ENCODE measurements at regions not wholly inside any gene's neighbourhood (a gene's known extent, or its start where the extent isn't known, plus 50 kb on each side); places are given as distances from the start of the nearest gene placed in this dataset.

DNA sequence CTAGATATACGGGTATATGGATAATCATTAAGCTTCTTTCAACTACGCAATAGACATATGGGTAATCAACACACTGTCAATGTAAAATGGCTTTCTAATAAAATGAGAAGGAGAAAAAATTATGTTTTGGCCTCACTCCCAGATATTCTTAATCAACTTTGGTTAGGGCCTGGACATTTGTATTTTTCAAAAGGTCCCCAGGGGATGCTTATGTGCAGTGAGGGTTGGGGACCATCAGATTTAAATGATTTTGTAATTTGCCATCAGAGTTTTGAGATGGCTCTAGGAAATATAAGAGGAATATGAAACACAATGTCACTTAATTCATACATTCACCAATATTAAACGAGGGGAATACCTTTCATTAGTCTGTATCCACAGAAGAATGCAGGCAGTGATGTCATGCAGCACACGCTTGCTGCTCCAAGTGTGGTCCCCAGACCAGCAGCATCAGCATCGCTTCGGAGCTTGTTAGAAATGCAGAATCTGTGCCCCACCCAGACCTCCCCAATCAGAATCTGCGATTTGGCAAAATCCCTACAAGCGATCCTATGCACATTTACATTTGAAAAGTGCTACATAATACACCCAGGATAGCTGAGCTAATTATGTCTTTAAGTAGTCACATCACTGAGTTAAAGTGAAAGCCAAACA is 75.1 kb downstream of the INHBA start:
- WGBS, 2 donors: 74 to 85% methylated on average over 8 of the region's 8 CpGs
- no peaks in the 10 kb centered on the region for H3K4me1 ChIP-seq (ENCODE audit: control insufficient read depth in 5 of 5, insufficient read depth in 5 of 5, low read length in 5 of 5)

DNA sequence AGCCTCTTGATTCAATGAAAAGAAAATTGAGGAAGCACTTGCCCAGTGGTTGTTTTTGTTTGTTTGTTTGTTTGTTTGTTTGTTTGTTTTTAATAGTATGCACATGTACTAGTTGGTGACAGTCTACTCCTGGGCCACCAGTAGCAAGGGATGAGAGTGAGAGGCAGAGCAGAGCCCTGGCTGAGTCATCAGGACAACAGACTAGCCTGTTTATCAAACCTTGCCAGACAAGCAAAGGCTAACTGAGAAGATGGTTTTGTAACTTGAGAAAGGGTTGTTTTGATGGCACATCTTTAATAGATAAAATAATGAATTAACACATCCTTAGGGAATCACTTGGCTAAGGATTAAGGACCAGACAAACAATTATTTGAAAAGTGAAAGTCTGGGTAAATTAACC is 78.1 kb downstream of the INHBA start:
- Histone ChIP-seq H3K27ac (ENCODE audit: low read depth in 1 of 2, low read length in 1 of 2) (no peak overlapping the region), H3K36me3 (ENCODE audit: control insufficient read depth in 4 of 4, insufficient read depth in 4 of 4, low read length in 4 of 4) (no peaks in the 10 kb centered on the region)

More for the DNA sequence above, 75.1 kb downstream of the INHBA start:
- no peak overlapping the region for H3K9ac ChIP-seq (ENCODE audit: insufficient read depth in 1 of 2, low read length in 2 of 2)
- no peak for DNase-seq
- no peaks in the 10 kb centered on the region for H3K27me3 ChIP-seq (ENCODE audit: control insufficient read depth in 3 of 3, insufficient read depth in 3 of 3, low read length in 2 of 3)
- TF ChIP-seq, protein P1, sequence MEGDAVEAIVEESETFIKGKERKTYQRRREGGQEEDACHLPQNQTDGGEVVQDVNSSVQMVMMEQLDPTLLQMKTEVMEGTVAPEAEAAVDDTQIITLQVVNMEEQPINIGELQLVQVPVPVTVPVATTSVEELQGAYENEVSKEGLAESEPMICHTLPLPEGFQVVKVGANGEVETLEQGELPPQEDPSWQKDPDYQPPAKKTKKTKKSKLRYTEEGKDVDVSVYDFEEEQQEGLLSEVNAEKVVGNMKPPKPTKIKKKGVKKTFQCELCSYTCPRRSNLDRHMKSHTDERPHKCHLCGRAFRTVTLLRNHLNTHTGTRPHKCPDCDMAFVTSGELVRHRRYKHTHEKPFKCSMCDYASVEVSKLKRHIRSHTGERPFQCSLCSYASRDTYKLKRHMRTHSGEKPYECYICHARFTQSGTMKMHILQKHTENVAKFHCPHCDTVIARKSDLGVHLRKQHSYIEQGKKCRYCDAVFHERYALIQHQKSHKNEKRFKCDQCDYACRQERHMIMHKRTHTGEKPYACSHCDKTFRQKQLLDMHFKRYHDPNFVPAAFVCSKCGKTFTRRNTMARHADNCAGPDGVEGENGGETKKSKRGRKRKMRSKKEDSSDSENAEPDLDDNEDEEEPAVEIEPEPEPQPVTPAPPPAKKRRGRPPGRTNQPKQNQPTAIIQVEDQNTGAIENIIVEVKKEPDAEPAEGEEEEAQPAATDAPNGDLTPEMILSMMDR (IDR thresholded peaks at IDR 0.05; ENCODE audit: control extremely low read depth, extremely low read depth): no peak
- H3K27ac ChIP-seq (ENCODE audit: low read depth in 1 of 2, low read length in 1 of 2): no peak overlapping the region
- H3K4me3 ChIP-seq: no peak overlapping the region
- H3K9me3 ChIP-seq (ENCODE audit: control insufficient read depth in 4 of 4, insufficient read depth in 3 of 4, low read length in 3 of 4): no peaks in the 10 kb centered on the region
- no peak for ATAC-seq (ENCODE audit: insufficient read depth, low FRiP score)
- no peaks in the 10 kb centered on the region for H3K36me3 ChIP-seq (ENCODE audit: control insufficient read depth in 4 of 4, insufficient read depth in 4 of 4, low read length in 4 of 4)

DNA sequence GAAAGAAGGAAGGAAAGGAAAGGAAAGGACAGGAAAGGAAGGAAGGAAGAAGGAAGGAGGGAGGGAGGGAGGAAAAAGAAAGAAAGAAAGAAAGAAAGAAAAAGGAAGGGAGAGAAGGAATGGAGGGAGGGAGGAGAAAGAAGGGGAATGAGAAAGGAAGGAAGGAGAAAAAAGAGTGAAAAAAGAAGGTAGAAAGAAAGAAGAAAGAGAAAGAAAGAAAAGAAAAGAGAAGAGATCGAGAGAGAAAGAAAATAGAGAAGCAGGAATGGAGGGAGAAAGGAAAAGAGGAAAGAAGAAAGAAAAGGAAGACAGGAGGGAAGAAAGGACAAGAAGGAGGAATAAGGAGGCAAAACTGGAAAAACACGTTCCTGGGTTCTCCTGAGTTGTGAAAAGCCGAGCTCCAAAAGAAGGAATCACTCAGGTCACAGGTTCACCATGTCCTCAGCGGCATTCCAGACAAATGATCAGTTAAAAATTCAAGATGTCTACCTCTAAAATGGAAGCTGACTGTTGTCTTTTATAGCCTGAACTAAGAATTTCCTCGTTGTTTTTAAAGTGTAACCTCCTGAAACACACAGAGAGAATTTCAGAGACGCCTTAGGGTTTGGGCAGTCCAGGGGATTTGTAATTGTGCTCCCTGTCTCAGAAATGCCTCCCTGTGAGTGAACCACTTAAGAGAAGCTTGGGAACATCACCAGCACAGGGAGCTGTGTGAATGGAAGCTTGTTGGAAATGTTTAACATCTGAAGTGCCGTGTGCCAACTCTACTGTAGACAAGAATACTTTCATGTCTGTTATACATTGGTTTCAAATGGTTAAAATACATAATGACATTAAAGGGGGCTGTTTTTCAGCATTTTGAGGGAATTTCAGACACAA is 80.7 kb downstream of the INHBA start:
- TF ChIP-seq, protein P1 (IDR thresholded peaks at IDR 0.05; ENCODE audit: control extremely low read depth, extremely low read depth): no peak
- ATAC-seq (ENCODE audit: insufficient read depth, low FRiP score) (no peak), DNase-seq (peak in 1 of 3 donors; percentile 8)
- Histone ChIP-seq H3K27me3 (ENCODE audit: control insufficient read depth in 3 of 3, insufficient read depth in 3 of 3, low read length in 2 of 3) (no peaks in the 10 kb centered on the region), H3K4me3 (no peak overlapping the region), H3K9me3 (ENCODE audit: control insufficient read depth in 4 of 4, insufficient read depth in 3 of 4, low read length in 3 of 4) (peaks cover 0 to 4% (median 0%) of the 10 kb centered on the region in 4 donors), H3K9ac (ENCODE audit: insufficient read depth in 1 of 2, low read length in 2 of 2) (no peak overlapping the region), H3K27ac (ENCODE audit: low read depth in 1 of 2, low read length in 1 of 2) (no peak overlapping the region), H3K4me1 (ENCODE audit: control insufficient read depth in 5 of 5, insufficient read depth in 5 of 5, low read length in 5 of 5) (no peaks in the 10 kb centered on the region), H3K36me3 (ENCODE audit: control insufficient read depth in 4 of 4, insufficient read depth in 4 of 4, low read length in 4 of 4) (no peaks in the 10 kb centered on the region)
- WGBS, 2 donors: 71 to 92% methylated on average over 7 of the region's 7 CpGs

More for the DNA sequence above, 78.1 kb downstream of the INHBA start:
- no peak for ATAC-seq (ENCODE audit: insufficient read depth, low FRiP score)
- Histone ChIP-seq H3K4me1 (ENCODE audit: control insufficient read depth in 5 of 5, insufficient read depth in 5 of 5, low read length in 5 of 5) (no peaks in the 10 kb centered on the region), H3K4me3 (no peak overlapping the region), H3K27me3 (ENCODE audit: control insufficient read depth in 3 of 3, insufficient read depth in 3 of 3, low read length in 2 of 3) (no peaks in the 10 kb centered on the region), H3K9ac (ENCODE audit: insufficient read depth in 1 of 2, low read length in 2 of 2) (no peak overlapping the region), H3K9me3 (ENCODE audit: control insufficient read depth in 4 of 4, insufficient read depth in 3 of 4, low read length in 3 of 4) (peaks cover 0 to 4% (median 0%) of the 10 kb centered on the region in 4 donors)
- DNase-seq: no peak
- TF ChIP-seq, protein P1 (IDR thresholded peaks at IDR 0.05; ENCODE audit: control extremely low read depth, extremely low read depth): no peak
